ENCODE measurements at regions not wholly inside any gene's neighbourhood (a gene's known extent, or its start where the extent isn't known, plus 50 kb on each side); places are given as distances from the start of the nearest gene placed in this dataset.

- no peak overlapping the region for H3K4me3 ChIP-seq (ENCODE audit: low read depth, poor library complexity, severe bottlenecking)
- 74 to 75% methylated on average over 15 to 17 of the region's 17 CpGs for WGBS, 2 donors
- DNase-seq (ENCODE audit: low spot score in 2 of 2): no peak
- intact Hi-C loops (cut with DNase I; ENCODE audit: low total_unique reads): no loop called here
- TF ChIP-seq POLR2A (IDR thresholded peaks at IDR 0.05): no peak
- TF ChIP-seq CTCF (IDR thresholded peaks at IDR 0.05): no peak
These were observed 135.7 kb upstream of the IQSEC1 start for GRCh38 chr3:13208706-13209633.

GRCh38 chr3:13207975-13208705 lies 134.9 kb upstream of the IQSEC1 start:
- WGBS, 2 donors: 81 to 82% methylated on average over 11 of the region's 11 CpGs
- intact Hi-C loops (cut with DNase I; ENCODE audit: low total_unique reads): no loop called here
- DNase-seq (ENCODE audit: low spot score in 2 of 2): no peak
- no peak for TF ChIP-seq POLR2A (IDR thresholded peaks at IDR 0.05)
- no peak for TF ChIP-seq CTCF (IDR thresholded peaks at IDR 0.05)
- no peak overlapping the region for H3K4me3 ChIP-seq (ENCODE audit: low read depth, poor library complexity, severe bottlenecking)

- 83 to 85% methylated on average over 9 of the region's 9 CpGs for WGBS, 2 donors
- H3K4me3 ChIP-seq (ENCODE audit: low read depth, poor library complexity, severe bottlenecking): no peak overlapping the region
- intact Hi-C loops (cut with DNase I; ENCODE audit: low total_unique reads): no loop called here
- TF ChIP-seq POLR2A (IDR thresholded peaks at IDR 0.05): no peak
- no peak for TF ChIP-seq CTCF (IDR thresholded peaks at IDR 0.05)
- DNase-seq (ENCODE audit: low spot score in 2 of 2): no peak
These were observed 134.3 kb upstream of the IQSEC1 start for GRCh38 chr3:13207578-13207922.

GRCh38 chr3:13206799-13207577 lies 133.8 kb upstream of the IQSEC1 start:
- H3K4me3 ChIP-seq (ENCODE audit: low read depth, poor library complexity, severe bottlenecking): no peak overlapping the region
- no peak for TF ChIP-seq POLR2A (IDR thresholded peaks at IDR 0.05)
- no peak for DNase-seq (ENCODE audit: low spot score in 2 of 2)
- WGBS, 2 donors: 74 to 77% methylated on average over 20 of the region's 20 CpGs
- intact Hi-C loops (cut with DNase I; ENCODE audit: low total_unique reads): no loop called here

GRCh38 chr3:13205567-13206143 lies 132.4 kb upstream of the IQSEC1 start:
- TF ChIP-seq CTCF (IDR thresholded peaks at IDR 0.05) (no peak), POLR2A (IDR thresholded peaks at IDR 0.05) (no peak)
- 91 to 93% methylated on average over 3 of the region's 3 CpGs for WGBS, 2 donors
- DNase-seq (ENCODE audit: low spot score in 2 of 2): no peak
- intact Hi-C loops (cut with DNase I; ENCODE audit: low total_unique reads): no loop called here
- no peak overlapping the region for H3K4me3 ChIP-seq (ENCODE audit: low read depth, poor library complexity, severe bottlenecking)
